ENCODE measurements at regions not wholly inside any gene's neighbourhood (a gene's known extent, or its start where the extent isn't known, plus 50 kb on each side); places are given as distances from the start of the nearest gene placed in this dataset.

DNA sequence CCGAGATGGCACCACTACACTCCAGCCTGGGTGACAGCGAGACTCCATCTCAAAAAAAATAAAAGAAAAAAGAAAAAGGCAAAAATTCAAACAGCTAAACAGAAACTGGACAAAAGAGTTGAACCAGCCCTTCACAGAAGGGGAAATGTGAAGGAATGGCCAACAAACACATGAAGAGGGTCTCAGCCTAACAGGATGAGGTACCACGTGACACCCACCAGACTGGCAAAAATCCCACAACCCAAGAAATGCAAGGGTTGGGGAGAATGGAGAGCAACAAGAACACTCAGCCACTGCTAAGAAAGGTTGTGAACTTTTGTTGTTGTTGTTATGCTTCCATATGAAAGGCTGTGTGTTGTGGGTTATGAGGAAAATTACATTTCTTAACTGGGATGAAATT is 357.7 kb downstream of the PREX1 start:
- TF ChIP-seq Cebpa-rat (IDR thresholded peaks at IDR 0.05), result no peak
- Histone ChIP-seq H3K27me3 (no peaks in the 10 kb centered on the region), H3K4me1 (peaks cover 36% of the 10 kb centered on the region), H3K27ac (no peak overlapping the region), H3K4me3 (no peak overlapping the region), H4K20me1 (no peaks in the 10 kb centered on the region), H3K9me3 (no peaks in the 10 kb centered on the region), H3K36me3 (no peaks in the 10 kb centered on the region), H3K9ac (no peak overlapping the region), H3K4me2 (peak overlapping the region; percentile 68)

DNA sequence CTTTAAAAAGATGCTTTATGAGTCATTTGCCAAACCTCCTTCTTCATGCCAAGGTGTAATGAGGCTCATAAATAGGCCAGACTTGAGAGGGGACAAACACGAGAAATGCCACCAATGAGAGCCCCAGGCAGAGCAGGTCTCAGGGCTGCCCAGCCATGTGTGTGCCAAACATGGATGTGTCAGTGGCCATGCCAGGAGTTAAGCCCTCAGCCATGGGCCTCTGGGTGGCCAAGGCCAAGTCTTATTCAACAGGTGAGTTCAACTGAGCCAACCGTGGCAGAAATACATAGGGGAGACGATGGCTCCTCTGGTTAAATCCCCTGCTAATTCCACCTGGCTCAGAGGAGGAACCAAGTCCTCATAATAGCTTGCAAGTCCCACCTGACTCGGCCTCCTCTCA is 358.8 kb downstream of the PREX1 start:
- H3K36me3 ChIP-seq, result no peaks in the 10 kb centered on the region
- no peaks in the 10 kb centered on the region for H3K27me3 ChIP-seq
- no peak overlapping the region for H3K9ac ChIP-seq
- no peak overlapping the region for H3K4me3 ChIP-seq
- no peaks in the 10 kb centered on the region for H4K20me1 ChIP-seq
- H3K4me1 ChIP-seq, result peaks cover 36% of the 10 kb centered on the region
- no peaks in the 10 kb centered on the region for H3K9me3 ChIP-seq
- no peak for TF ChIP-seq Cebpa-rat (IDR thresholded peaks at IDR 0.05)
- no peak overlapping the region for H3K27ac ChIP-seq
- no peak overlapping the region for H3K4me2 ChIP-seq

DNA sequence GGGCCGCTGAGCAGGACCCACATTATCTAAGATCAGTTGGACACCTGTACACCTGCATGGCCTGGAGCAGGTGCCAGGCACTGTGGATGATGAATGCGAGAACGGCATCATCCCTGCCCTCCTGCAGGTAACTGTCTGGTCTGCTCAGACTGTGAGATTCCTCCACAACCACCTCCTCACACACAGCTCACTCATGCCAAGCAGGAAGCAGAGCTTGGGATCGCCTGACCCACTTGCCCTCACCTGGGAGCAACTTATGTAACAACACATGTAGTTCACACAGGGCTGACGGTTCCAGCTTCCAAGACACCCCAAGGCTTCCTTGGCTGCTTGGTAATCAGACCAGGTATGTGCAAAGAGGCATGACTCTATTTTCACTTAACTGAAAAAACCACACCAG is 359.2 kb downstream of the PREX1 start:
- Histone ChIP-seq H3K9me3 (no peaks in the 10 kb centered on the region), H3K4me1 (peaks cover 36% of the 10 kb centered on the region), H3K36me3 (no peaks in the 10 kb centered on the region), H3K4me3 (no peak overlapping the region), H3K9ac (no peak overlapping the region), H3K4me2 (no peak overlapping the region), H3K27ac (no peak overlapping the region), H4K20me1 (no peaks in the 10 kb centered on the region), H3K27me3 (no peaks in the 10 kb centered on the region)
- TF ChIP-seq Cebpa-rat (IDR thresholded peaks at IDR 0.05), result no peak

DNA sequence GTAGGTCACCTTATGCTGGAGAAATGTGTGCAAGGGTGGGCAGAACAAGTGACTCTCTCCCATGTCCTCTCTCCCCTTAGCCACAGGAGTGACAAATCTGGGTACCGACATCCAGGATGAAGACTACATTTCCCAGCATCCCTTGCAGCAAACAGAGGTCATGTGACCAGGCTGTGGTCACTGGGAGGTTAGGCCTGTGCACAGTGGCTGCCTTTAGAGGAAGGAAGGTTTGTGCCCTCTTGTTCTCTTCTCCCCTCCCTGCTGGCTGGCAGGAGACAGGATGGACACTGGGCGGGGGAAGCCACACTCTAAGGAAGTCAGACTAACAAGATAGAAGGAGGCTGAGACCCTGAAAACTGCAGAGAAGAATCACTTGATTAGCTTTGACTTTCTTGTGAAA is 360.2 kb downstream of the PREX1 start:
- Histone ChIP-seq H3K9ac (no peak overlapping the region), H3K4me3 (no peak overlapping the region), H3K27me3 (no peaks in the 10 kb centered on the region), H3K27ac (no peak overlapping the region), H3K4me2 (peak overlapping the region; percentile 36; the same call in 1 of the 2 replicates), H3K9me3 (no peaks in the 10 kb centered on the region), H3K36me3 (no peaks in the 10 kb centered on the region), H4K20me1 (no peaks in the 10 kb centered on the region), H3K4me1 (peaks cover 36% of the 10 kb centered on the region)
- no peak for TF ChIP-seq Cebpa-rat (IDR thresholded peaks at IDR 0.05)

DNA sequence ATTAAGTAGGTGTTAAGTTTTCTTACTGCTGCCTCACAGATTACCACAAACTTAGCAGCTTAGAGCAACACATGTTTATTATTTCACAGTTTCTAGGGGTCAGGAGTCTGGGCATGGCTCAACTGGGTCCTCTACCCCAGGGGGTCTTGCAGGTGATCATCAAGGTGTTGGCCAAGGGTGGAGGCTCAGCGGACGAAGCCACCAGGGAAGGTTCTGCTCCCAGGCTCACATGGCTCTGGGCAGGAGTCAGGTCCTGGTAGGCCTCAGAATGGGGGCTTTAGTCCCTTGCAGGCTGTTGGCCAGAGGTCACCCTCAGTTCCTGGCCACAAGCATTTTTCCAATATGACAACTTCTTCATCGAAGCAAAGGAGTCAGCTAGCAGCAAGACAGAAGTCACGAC is 362.5 kb downstream of the PREX1 start:
- Histone ChIP-seq H4K20me1 (no peaks in the 10 kb centered on the region), H3K27ac (no peak overlapping the region), H3K4me1 (peaks cover 15% of the 10 kb centered on the region), H3K27me3 (no peaks in the 10 kb centered on the region), H3K36me3 (no peaks in the 10 kb centered on the region), H3K4me3 (no peak overlapping the region), H3K9me3 (no peaks in the 10 kb centered on the region), H3K9ac (no peak overlapping the region), H3K4me2 (no peak overlapping the region)
- TF ChIP-seq Cebpa-rat (IDR thresholded peaks at IDR 0.05), result no peak

DNA sequence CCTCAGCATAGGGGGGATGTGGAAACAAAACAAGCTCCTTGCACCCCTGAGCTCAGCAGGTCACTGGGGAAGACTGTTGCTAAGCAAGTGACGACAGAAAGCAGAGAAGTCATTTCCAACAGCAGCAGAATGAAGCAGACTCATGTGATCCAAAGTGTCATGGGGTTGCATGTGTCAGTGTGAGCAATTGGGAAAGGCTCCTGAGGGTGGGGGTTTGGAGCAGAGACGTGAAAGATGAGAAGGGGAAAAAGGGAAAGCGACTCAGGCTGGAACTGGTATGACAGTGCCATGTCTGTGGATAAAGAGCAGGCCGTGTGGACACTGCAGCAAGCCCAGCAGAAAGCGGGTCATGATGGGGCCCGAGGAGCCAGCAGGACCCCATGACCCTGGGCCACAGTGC is 363.9 kb downstream of the PREX1 start:
- Histone ChIP-seq H3K4me2 (no peak overlapping the region), H4K20me1 (no peaks in the 10 kb centered on the region), H3K27ac (no peak overlapping the region), H3K9ac (no peak overlapping the region), H3K36me3 (no peaks in the 10 kb centered on the region), H3K4me3 (no peak overlapping the region), H3K27me3 (no peaks in the 10 kb centered on the region), H3K4me1 (peaks cover 17% of the 10 kb centered on the region), H3K9me3 (no peaks in the 10 kb centered on the region)
- no peak for TF ChIP-seq Cebpa-rat (IDR thresholded peaks at IDR 0.05)

DNA sequence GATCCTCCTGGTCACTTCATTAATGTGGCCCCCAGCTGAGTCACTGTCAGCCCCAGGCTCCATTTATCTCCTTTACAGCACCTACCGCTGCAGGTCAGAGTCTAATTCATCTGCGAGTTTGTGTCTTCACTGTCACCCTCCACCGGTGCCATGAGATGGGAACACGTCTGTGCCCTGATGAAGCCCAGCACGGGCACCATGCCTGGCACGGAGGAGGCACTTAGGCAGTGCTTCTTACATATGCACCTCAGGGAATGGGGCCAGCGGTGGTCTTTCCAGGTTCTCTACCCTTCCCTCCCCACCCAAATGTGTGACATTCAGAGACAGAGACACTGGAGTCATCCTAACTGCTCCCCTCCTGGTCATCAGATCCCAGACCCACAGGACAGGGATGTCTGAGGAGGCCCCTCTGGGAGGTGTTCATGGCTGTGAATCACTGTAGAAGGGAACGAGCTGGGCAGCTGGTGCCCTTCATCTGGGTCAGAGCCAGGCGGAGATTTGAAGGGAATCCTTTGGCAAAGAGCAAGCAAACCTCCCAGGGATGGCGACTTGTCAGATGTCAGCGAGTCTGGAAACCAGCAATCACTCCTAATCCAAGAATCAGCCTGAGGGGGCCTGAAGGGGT is 364.6 kb downstream of the PREX1 start:
- Histone ChIP-seq H3K27ac (no peak overlapping the region), H3K9me3 (no peaks in the 10 kb centered on the region), H4K20me1 (no peaks in the 10 kb centered on the region), H3K9ac (no peak overlapping the region), H3K4me1 (peaks cover 22% of the 10 kb centered on the region), H3K4me3 (no peak overlapping the region), H3K27me3 (no peaks in the 10 kb centered on the region), H3K4me2 (no peak overlapping the region), H3K36me3 (no peaks in the 10 kb centered on the region)
- TF ChIP-seq Cebpa-rat (IDR thresholded peaks at IDR 0.05), result no peak

DNA sequence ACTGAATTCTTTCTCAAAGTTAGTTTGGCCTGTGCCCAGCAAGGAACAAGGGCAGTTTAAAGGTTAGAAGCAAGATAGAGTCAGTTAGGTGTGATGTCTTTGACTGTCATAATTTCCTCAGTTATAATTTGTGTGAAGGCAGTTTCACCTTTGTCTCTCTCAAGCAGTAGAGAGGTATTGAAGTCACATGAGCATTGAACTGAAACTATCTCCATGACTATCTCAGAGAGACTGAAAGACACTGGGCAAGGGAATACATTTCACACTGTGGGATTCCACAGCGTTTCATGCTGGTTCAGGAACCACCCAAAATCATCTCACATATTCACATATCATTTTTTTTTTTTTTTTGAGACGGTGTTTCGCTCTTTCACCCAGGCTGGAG is 366.1 kb downstream of the PREX1 start:
- H3K4me3 ChIP-seq, result no peak overlapping the region
- H3K27ac ChIP-seq, result no peak overlapping the region
- H4K20me1 ChIP-seq, result no peaks in the 10 kb centered on the region
- H3K9me3 ChIP-seq, result no peaks in the 10 kb centered on the region
- H3K27me3 ChIP-seq, result no peaks in the 10 kb centered on the region
- no peak overlapping the region for H3K4me2 ChIP-seq
- H3K9ac ChIP-seq, result no peak overlapping the region
- peaks cover 22% of the 10 kb centered on the region for H3K4me1 ChIP-seq
- no peaks in the 10 kb centered on the region for H3K36me3 ChIP-seq
- TF ChIP-seq Cebpa-rat (IDR thresholded peaks at IDR 0.05), result no peak

DNA sequence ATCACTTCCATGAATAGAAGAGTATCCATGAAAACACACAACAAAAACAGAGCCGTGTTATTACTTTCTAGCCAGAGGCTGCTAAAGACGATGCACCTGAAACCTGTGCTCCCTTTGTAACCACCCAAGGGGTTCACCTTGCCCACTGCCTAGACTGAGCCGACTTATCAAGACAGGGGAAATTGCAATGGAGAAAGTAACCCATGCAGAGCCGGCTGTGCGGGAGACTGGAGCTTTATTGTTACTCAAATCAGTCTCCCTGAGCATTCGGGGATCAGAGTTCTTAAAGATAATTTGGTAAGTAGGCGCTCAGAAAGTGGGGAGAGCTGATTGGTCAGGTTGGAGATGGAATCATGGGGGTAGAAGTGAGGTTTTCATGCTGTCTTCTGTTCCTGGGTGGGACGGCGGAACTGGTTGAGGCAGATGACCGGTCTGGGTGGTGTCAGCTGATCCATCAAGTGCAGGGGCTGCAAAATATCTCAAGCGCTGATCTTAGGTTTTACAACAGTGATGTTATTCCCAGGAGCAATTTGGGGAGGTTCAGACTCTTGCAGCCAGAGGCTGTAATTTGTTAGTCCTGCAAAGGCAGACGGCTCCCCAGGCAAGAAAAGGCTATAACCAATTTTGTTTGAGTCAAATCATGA is 366.6 kb downstream of the PREX1 start:
- Histone ChIP-seq H3K9me3 (no peaks in the 10 kb centered on the region), H3K36me3 (no peaks in the 10 kb centered on the region), H3K4me3 (no peak overlapping the region), H3K27me3 (no peaks in the 10 kb centered on the region), H4K20me1 (no peaks in the 10 kb centered on the region), H3K27ac (no peak overlapping the region), H3K9ac (no peak overlapping the region), H3K4me1 (peaks cover 27% of the 10 kb centered on the region), H3K4me2 (no peak overlapping the region)
- TF ChIP-seq Cebpa-rat (IDR thresholded peaks at IDR 0.05), result no peak

DNA sequence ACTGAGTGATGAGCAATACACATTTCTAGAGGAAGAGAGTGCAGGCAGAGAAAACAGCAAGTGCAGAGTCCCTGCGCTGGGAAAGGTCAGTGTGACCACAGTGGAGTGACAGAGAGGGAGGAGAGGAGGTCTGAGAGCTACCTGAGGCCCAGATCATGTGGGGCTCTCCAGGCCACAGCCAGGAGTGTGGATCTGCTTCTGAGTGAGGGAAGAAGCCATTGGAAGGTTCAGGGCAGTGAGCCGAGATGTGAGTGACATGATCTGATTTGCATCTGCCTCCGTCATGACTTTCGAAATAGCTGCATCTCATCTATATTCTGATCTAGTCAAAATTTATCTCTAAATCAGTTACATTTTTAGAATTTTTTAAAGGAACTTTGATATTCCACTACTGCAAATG is 367.1 kb downstream of the PREX1 start:
- no peak overlapping the region for H3K4me2 ChIP-seq

More for the DNA sequence above, 367.1 kb downstream of the PREX1 start:
- Histone ChIP-seq H3K9me3 (no peaks in the 10 kb centered on the region), H3K36me3 (no peaks in the 10 kb centered on the region), H3K4me1 (peaks cover 32% of the 10 kb centered on the region), H3K27ac (no peak overlapping the region), H3K4me3 (no peak overlapping the region), H4K20me1 (no peaks in the 10 kb centered on the region), H3K27me3 (no peaks in the 10 kb centered on the region), H3K9ac (no peak overlapping the region)
- no peak for TF ChIP-seq Cebpa-rat (IDR thresholded peaks at IDR 0.05)

Measured in BLaER1 (cell line).